Chondrocyte (in vitro differentiated cells): ENCODE measurements at regions not wholly inside any gene's neighbourhood (a gene's known extent, or its start where the extent isn't known, plus 50 kb on each side); places are given as distances from the start of the nearest gene placed in this dataset.
A peak's percentile ranks its signal among the peaks of the same experiment; 100 is the strongest.
"Not testable (repeated sequence)": the region's sequence is repeated elsewhere in the genome, so short reads cannot be mapped to it uniquely, and the experiment has no call there.

Experiments
- DNase-seq: peaks from one replicate; pipeline ENCODE4 v3.0.0; 2021; ENCODE audit warnings: mixed read lengths, low spot score
- H3K27ac Mint-ChIP-seq: one replicate; pipeline ENCODE4 v1.8.0; 2021; ENCODE audit warnings: mild to moderate bottlenecking, moderate library complexity, mixed read lengths; ENCODE audit not compliant: unreplicated experiment
- H3K27me3 Mint-ChIP-seq: 2 replicates; pipeline ENCODE4 v1.8.0; 2021; ENCODE audit warnings: low read depth, mixed read lengths
- H3K36me3 Mint-ChIP-seq: 2 replicates; pipeline ENCODE4 v1.8.0; 2021; ENCODE audit warnings: low read depth, mixed read lengths
- H3K4me1 Mint-ChIP-seq: 2 replicates; pipeline ENCODE4 v1.8.0; 2021; ENCODE audit warnings: low read depth, mild to moderate bottlenecking, mixed read lengths
- H3K4me3 Mint-ChIP-seq: one replicate; pipeline ENCODE4 v1.8.0; 2021; ENCODE audit warnings: mild to moderate bottlenecking, moderate library complexity, mixed read lengths; ENCODE audit not compliant: unreplicated experiment
- H3K9me3 Mint-ChIP-seq: 2 replicates; pipeline ENCODE4 v1.8.0; 2021; ENCODE audit warnings: low read depth, mixed read lengths
- TF ChIP-seq, protein P1 (sequence below): fragments of 200-600 bp; sonication (generic); IDR thresholded peaks from 2 replicates; pipeline ENCODE4 v1.5.0; 2021; ENCODE audit warnings: antibody characterized with exemption, mild to moderate bottlenecking, moderate library complexity

DNA sequence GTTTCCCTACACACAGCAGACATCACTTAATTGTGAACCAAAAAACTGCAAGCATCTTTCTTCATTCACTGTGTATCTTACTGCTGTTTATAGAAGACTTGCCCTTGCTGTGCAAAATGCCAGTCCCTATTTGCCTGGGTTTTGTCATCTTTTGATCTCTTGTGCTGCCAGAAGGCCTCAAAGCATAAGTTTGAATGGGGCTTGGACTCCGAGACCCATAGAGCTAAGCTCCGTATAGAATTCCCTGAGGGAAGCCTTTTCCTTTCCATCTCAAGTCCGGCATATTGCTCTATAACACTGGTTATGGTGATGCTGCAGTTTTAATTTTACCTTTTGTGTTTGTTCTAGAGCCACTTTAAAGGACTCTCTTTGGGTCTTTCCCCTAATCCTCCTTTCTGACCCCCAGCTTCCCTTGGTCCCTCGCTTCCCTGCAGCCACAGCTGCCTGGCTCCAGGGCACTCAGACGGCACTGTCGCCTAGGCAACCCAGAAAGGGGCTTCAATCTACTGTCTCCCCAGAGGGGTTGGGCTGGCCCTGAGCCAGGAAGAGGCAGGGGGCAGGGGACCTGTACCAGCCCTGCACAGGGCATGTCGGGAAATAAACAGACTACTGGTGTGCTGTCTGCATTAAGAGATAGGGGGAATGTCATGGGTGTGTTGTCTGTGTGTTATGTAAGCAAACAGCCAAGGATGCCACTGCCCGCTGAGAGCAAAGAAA is 73.4 kb upstream of the MELK start:
- H3K27ac Mint-ChIP-seq: no peak overlapping the region
- H3K27me3 Mint-ChIP-seq: no peaks in the 10 kb centered on the region
- H3K4me3 Mint-ChIP-seq: no peak overlapping the region

DNA sequence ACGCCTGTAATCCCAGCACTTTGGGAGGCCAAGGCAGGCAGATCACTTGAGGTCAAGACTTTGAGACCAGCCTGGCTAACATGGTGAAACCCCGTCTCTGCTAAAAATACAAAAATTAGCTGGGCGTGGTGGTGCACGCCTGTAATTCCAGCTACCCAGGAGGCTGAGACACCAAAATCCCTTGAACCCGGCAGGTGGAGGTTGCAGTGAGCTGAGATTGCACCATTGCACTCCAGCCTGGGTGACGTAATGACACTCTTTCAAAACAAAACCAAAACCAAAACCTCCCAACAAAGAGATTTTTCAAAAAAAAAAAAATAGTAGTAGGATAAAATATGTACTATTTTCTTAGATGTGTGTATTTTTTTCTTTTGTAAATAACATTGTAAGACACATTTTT is 79.1 kb upstream of the MELK start:
- H3K27ac Mint-ChIP-seq, H3K27me3 Mint-ChIP-seq, H3K36me3 Mint-ChIP-seq: not testable (repeated sequence)

More for the DNA sequence above, 73.4 kb upstream of the MELK start:
- Mint-ChIP-seq H3K36me3 (no peaks in the 10 kb centered on the region), H3K9me3 (peaks cover 4% of the 10 kb centered on the region), H3K4me1 (no peaks in the 10 kb centered on the region)
- no peak for DNase-seq
- TF ChIP-seq, protein P1, sequence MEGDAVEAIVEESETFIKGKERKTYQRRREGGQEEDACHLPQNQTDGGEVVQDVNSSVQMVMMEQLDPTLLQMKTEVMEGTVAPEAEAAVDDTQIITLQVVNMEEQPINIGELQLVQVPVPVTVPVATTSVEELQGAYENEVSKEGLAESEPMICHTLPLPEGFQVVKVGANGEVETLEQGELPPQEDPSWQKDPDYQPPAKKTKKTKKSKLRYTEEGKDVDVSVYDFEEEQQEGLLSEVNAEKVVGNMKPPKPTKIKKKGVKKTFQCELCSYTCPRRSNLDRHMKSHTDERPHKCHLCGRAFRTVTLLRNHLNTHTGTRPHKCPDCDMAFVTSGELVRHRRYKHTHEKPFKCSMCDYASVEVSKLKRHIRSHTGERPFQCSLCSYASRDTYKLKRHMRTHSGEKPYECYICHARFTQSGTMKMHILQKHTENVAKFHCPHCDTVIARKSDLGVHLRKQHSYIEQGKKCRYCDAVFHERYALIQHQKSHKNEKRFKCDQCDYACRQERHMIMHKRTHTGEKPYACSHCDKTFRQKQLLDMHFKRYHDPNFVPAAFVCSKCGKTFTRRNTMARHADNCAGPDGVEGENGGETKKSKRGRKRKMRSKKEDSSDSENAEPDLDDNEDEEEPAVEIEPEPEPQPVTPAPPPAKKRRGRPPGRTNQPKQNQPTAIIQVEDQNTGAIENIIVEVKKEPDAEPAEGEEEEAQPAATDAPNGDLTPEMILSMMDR: no peak

DNA sequence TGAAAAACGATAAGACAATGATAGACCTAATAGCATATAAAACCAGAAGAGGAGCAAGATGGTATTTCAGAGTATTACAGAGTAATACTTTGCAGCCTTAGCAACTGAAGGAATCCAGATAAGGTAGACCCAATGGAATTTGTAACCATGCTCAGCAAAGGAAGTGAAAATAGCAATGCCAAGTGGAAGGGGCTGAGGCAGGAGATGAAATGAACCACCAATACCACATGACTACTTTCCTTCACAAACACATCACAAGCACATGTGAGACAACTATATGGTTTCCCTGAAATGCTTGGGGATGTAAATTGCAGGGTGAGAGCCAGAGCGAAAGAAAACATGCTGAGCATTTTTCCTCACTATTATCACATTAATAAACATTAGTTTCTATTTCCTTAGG is 79.8 kb upstream of the MELK start:
- peaks cover 4% of the 10 kb centered on the region for H3K9me3 Mint-ChIP-seq
- peaks cover 23% of the 10 kb centered on the region for H3K4me1 Mint-ChIP-seq
- no peaks in the 10 kb centered on the region for H3K27me3 Mint-ChIP-seq
- no peak for DNase-seq
- H3K27ac Mint-ChIP-seq: peak overlapping the region; percentile 13
- no peaks in the 10 kb centered on the region for H3K36me3 Mint-ChIP-seq
- no peak overlapping the region for H3K4me3 Mint-ChIP-seq
- TF ChIP-seq, protein P1: no peak

More for the DNA sequence above, 79.1 kb upstream of the MELK start:
- DNase-seq, H3K4me3 Mint-ChIP-seq, H3K9me3 Mint-ChIP-seq: not testable (repeated sequence)
- peaks cover 16% of the 10 kb centered on the region for H3K4me1 Mint-ChIP-seq

DNA sequence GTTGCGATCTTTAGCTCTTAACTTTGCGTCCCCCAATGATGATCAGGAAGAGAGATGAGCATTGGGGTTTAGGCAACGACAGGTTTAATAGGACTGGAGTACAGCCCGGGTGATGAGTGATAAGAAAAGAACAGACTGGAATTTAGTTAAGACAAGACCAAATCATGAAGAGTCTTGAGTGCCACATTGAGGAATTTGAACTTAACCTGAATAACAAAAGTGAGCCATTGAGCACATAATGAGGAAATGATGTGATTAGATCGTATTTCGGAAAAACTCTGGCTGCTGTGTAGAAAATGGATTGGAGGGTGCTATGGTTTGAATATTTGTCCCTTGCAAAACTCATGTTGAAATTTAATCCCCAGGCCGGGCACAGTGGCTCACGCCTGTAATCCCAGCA is 83.2 kb upstream of the MELK start:
- Mint-ChIP-seq H3K4me3 (no peak overlapping the region), H3K9me3 (no peaks in the 10 kb centered on the region), H3K4me1 (peaks cover 36% of the 10 kb centered on the region), H3K27me3 (no peaks in the 10 kb centered on the region), H3K27ac (peak overlapping the region; percentile 25), H3K36me3 (no peaks in the 10 kb centered on the region)
- TF ChIP-seq, protein P1: no peak
- DNase-seq: no peak

DNA sequence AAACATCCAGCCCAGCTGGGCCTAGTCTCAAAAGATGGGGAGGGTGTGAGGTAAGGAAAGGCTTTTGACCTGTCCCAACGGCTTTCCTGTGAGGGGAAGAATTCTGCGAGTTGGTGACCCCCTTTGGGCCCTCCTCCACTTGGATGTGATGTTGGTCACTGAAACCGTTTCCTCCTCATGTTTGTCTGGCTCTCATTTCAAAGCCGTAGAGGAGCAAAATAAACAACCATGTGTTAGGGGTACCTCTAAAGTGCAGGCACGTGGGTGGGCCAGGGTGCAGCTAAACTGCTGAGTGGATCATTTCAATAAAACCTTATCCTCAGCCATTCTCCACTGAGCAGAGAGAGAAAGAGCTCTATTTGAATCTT is 84.3 kb upstream of the MELK start:
- H3K9me3 Mint-ChIP-seq: no peaks in the 10 kb centered on the region

More for the DNA sequence above, 84.3 kb upstream of the MELK start:
- no peak for DNase-seq
- Mint-ChIP-seq H3K27me3 (no peaks in the 10 kb centered on the region), H3K36me3 (no peaks in the 10 kb centered on the region), H3K4me3 (peak overlapping the region; percentile 82), H3K4me1 (peaks cover 39% of the 10 kb centered on the region), H3K27ac (peak overlapping the region; percentile 98)
- TF ChIP-seq, protein P1: no peak
